Spleen (tissue), 11 donors: ENCODE measurements at regions not wholly inside any gene's neighbourhood (a gene's known extent, or its start where the extent isn't known, plus 50 kb on each side); places are given as distances from the start of the nearest gene placed in this dataset.

ENCODE experiments used
- DNase-seq: peaks from one replicate; pipeline ENCODE4 v3.0.0-alpha.2; 2020
- H3K27ac ChIP-seq, 8 donors: fragments of 200-600 bp; sonication (generic) in 7 of 8; 1 replicate in 4 of 8; 2 replicates in 4 of 8; pipeline versions ENCODE4 v1.5.0 to v1.8.0; 2016 to 2021; ENCODE audit warnings: inconsistent platforms in 4 of 8, mild to moderate bottlenecking in 4 of 8, moderate library complexity in 1 of 8
- H3K27me3 ChIP-seq, 7 donors: fragments of 200-600 bp; sonication (generic) in 6 of 7; replicated peaks in 1 of 7; 1 replicate in 4 of 7; 2 replicates in 3 of 7; pipeline versions ENCODE4 v1.5.0 to v1.8.0; 2016 to 2021; ENCODE audit warnings: inconsistent platforms in 3 of 7, mild to moderate bottlenecking in 1 of 7
- H3K36me3 ChIP-seq, 6 donors: fragments of 200-600 bp; sonication (generic) in 5 of 6; 1 replicate in 4 of 6; 2 replicates in 2 of 6; pipeline versions ENCODE4 v1.5.0 to v1.8.0; 2016 to 2021; ENCODE audit warnings: inconsistent platforms in 2 of 6
- H3K4me1 ChIP-seq, 6 donors: fragments of 200-600 bp; sonication (generic) in 5 of 6; 1 replicate in 3 of 6; 2 replicates in 3 of 6; pipeline versions ENCODE4 v1.5.0 to v1.8.0; 2016 to 2021; ENCODE audit warnings: inconsistent platforms in 3 of 6
- H3K4me3 ChIP-seq, 8 donors: fragments of 200-600 bp; sonication (generic) in 7 of 8; 1 replicate in 4 of 8; 2 replicates in 4 of 8; pipeline versions ENCODE4 v1.5.0 to v1.8.0; 2016 to 2021; ENCODE audit warnings: inconsistent platforms in 4 of 8, mild to moderate bottlenecking in 4 of 8, moderate library complexity in 2 of 8
- H3K9me3 ChIP-seq, 8 donors: fragments of 200-600 bp; sonication (generic) in 7 of 8; 1 replicate in 4 of 8; 2 replicates in 4 of 8; pipeline versions ENCODE4 v1.5.0 to v1.8.0; 2016 to 2021; ENCODE audit warnings: inconsistent platforms in 4 of 8
- POLR2A ChIP-seq, 3 donors: fragments of 450-650 bp; IDR thresholded peaks; one replicate each; pipeline ENCODE4 v1.5.1; 2017; ENCODE audit warnings: antibody characterized with exemption in 3 of 3, mild to moderate bottlenecking in 1 of 3
- POLR2AphosphoS5 ChIP-seq, 3 donors: sonication (generic); formaldehyde crosslinking; IDR thresholded peaks; one replicate each; pipeline ENCODE4 v1.5.1; 2017; ENCODE audit warnings: antibody characterized with exemption in 3 of 3
- WGBS, 5 donors: extraction: QIAGEN DNeasy Blood & Tissue Kit in 3 of 5; methylation state at CpG; one replicate each; pipeline versions ENCODE4 v1.1.5 to v1.1.7; 2013 to 2018; 5-methylcytosine and 5-hydroxymethylcytosine counted together
- intact Hi-C: fragments of 100-400 bp; cut with DNase I; formaldehyde crosslinking; loops from one replicate; pipeline ENCODE4 v1.15.0; 2023; ENCODE audit warnings: low total_unique reads
- TF ChIP-seq, protein P1 (sequence below), 11 experiments: fragments of 200-600 bp in 7 of 11; fragments of 450-650 bp in 4 of 11; sonication (generic) in 4 of 11; IDR thresholded peaks in 8 of 11; conservative IDR thresholded peaks in 3 of 11; 1 replicate in 7 of 11; 2 replicates in 4 of 11; pipeline versions ENCODE4 v1.4.0 to v1.8.0; 2016 to 2021; ENCODE audit warnings: antibody characterized with exemption in 11 of 11, inconsistent platforms in 4 of 11, mild to moderate bottlenecking in 1 of 11
- donor health status: healthy with polysubstance abuse.
- donor health status: DM: no; HTN: no; CAD: no; lungs with moderate emphysema.
- donor health status: DM: no; HTN: no; CAD: no.
- donor health status: Bipolar disorder and iron deficiency.
- donor health status: healthy.
- donor health status: DM: no; HTN: no; CAD: no.
- donor health status: DM: yes; HTN: yes; CAD: no.

DNA sequence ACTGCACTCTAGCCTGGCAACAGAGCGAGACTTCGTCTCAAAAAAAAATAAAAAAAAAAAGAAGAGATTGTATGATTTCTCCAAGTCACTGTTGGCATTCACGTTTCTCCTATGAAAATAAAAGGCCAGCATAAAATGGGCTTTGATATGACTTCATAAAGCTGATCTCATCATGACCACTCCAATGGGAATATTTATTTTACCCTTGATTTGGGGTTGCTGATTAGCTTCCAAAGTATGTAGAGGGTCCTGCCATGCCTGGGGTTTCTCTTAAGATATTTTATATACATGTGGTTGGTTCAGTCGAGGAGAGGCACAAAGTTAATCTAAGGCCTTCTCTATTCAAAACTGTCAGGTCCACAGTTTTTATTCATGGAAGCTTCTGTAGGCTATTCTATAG lies 247.0 kb upstream of the TNC start:
- no peak overlapping the region for H3K27ac ChIP-seq
- H3K9me3 ChIP-seq: no peaks in the 10 kb centered on the region
- no peak overlapping the region for H3K4me3 ChIP-seq
- H3K36me3 ChIP-seq: no peaks in the 10 kb centered on the region
- DNase-seq: no peak
- intact Hi-C loops: no loop called here
- 85 to 99% (median 90%) methylated on average over 4 of the region's 4 CpGs for WGBS, 5 donors
- TF ChIP-seq POLR2AphosphoS5 (IDR thresholded peaks at IDR 0.05) (no peak), POLR2A (IDR thresholded peaks at IDR 0.05) (no peak)
- TF ChIP-seq, protein P1, sequence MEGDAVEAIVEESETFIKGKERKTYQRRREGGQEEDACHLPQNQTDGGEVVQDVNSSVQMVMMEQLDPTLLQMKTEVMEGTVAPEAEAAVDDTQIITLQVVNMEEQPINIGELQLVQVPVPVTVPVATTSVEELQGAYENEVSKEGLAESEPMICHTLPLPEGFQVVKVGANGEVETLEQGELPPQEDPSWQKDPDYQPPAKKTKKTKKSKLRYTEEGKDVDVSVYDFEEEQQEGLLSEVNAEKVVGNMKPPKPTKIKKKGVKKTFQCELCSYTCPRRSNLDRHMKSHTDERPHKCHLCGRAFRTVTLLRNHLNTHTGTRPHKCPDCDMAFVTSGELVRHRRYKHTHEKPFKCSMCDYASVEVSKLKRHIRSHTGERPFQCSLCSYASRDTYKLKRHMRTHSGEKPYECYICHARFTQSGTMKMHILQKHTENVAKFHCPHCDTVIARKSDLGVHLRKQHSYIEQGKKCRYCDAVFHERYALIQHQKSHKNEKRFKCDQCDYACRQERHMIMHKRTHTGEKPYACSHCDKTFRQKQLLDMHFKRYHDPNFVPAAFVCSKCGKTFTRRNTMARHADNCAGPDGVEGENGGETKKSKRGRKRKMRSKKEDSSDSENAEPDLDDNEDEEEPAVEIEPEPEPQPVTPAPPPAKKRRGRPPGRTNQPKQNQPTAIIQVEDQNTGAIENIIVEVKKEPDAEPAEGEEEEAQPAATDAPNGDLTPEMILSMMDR (IDR thresholded peaks at IDR 0.05 in 8 of 11, conservative IDR thresholded peaks at IDR 0.05 in 3 of 11): no peak
- no peaks in the 10 kb centered on the region for H3K27me3 ChIP-seq
- peaks cover 0 to 7% (median 2%) of the 10 kb centered on the region in 6 donors for H3K4me1 ChIP-seq

DNA sequence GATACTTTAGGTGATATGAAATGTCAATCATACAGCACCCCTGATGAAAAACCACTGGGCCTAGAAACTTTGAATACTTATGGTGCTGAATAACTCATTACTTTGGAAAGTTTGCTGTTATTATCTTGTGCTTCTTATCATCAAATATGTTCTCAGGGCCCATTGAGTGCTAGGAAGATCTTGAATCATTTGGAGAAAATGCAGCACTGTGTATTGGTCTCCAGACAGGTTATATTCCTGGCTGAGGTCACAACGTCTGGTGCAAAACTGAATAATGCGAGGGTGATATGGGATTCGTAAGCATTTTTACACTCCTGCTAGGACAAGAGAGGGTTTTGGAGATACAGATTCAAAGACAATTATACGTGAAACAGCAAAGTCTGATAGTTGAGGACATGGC lies 249.4 kb upstream of the TNC start:
- no peak for DNase-seq
- TF ChIP-seq, protein P1 (IDR thresholded peaks at IDR 0.05 in 8 of 11, conservative IDR thresholded peaks at IDR 0.05 in 3 of 11): no peak
- H3K9me3 ChIP-seq: peaks cover 0 to 7% (median 0%) of the 10 kb centered on the region in 8 donors
- no peaks in the 10 kb centered on the region for H3K27me3 ChIP-seq
- no peak overlapping the region for H3K4me3 ChIP-seq
- H3K27ac ChIP-seq: no peak overlapping the region
- H3K36me3 ChIP-seq: no peaks in the 10 kb centered on the region
- 89 to 97% (median 91%) methylated on average over 4 of the region's 4 CpGs for WGBS, 5 donors
- peaks cover 0 to 7% (median 2%) of the 10 kb centered on the region in 6 donors for H3K4me1 ChIP-seq
- intact Hi-C loops: no loop called here

DNA sequence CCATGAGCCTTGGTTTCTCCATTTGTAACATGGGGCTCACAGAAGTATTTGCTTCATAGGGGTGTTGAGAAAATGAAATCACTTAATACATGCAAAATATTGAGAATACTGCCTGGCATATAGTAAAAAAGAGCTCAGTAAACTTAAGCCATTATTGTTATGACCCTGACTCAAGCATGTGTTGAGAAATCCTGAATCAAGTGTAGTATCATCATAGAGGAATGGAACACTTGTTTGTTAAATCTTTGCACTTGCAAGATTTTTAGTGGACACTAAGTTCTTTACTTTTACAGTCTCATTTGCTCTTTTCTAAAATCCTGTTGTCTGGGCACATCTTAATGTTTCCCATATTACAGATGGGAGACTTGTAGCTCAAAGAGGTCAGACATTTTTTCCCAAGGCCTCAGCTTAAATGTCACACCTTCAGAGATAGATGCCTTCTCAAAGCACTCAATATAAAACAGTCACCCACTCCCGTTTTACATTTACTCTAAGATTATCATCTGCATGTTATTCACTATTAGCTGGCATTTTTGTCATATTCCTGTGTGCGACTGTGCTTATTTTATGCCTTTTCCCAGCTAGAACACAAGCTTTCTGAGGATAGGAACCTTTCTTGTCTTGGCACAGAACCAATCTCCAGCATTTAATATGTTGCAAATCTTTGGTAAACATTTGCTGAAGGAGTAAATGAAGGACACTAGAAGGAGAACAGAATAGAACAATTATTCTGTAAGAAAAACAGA lies 250.0 kb upstream of the TNC start:
- H3K27me3 ChIP-seq: no peaks in the 10 kb centered on the region
- peaks cover 0 to 7% (median 0%) of the 10 kb centered on the region in 8 donors for H3K9me3 ChIP-seq
- no peak overlapping the region for H3K27ac ChIP-seq
- no peak overlapping the region for H3K4me3 ChIP-seq
- intact Hi-C loops: no loop called here
- 71 to 84% (median 81%) methylated on average over 2 of the region's 2 CpGs for WGBS, 5 donors
- H3K36me3 ChIP-seq: no peaks in the 10 kb centered on the region
- DNase-seq: no peak
- TF ChIP-seq POLR2AphosphoS5 (IDR thresholded peaks at IDR 0.05) (no peak), POLR2A (IDR thresholded peaks at IDR 0.05) (no peak)
- TF ChIP-seq, protein P1 (IDR thresholded peaks at IDR 0.05 in 8 of 11, conservative IDR thresholded peaks at IDR 0.05 in 3 of 11): no peak
- H3K4me1 ChIP-seq: peaks cover 0 to 7% (median 2%) of the 10 kb centered on the region in 6 donors

GRCh38 chr9:115369322-115369957 lies 251.5 kb upstream of the TNC start:
- peak overlapping the region in 2 of 8 donors; percentile 32 to 39 for H3K27ac ChIP-seq
- intact Hi-C loops: no loop called here
- TF ChIP-seq POLR2A (IDR thresholded peaks at IDR 0.05): no peak
- no peak for TF ChIP-seq POLR2AphosphoS5 (IDR thresholded peaks at IDR 0.05)
- TF ChIP-seq, protein P1 (IDR thresholded peaks at IDR 0.05 in 8 of 11, conservative IDR thresholded peaks at IDR 0.05 in 3 of 11): no peak
- no peak overlapping the region for H3K4me3 ChIP-seq
- H3K27me3 ChIP-seq: no peaks in the 10 kb centered on the region
- DNase-seq: no peak
- H3K4me1 ChIP-seq: peaks cover 0 to 7% (median 2%) of the 10 kb centered on the region in 6 donors
- WGBS, 5 donors: 56 to 81% (median 69%) methylated on average over 5 of the region's 5 CpGs
- peaks cover 0 to 7% (median 0%) of the 10 kb centered on the region in 8 donors for H3K9me3 ChIP-seq
- H3K36me3 ChIP-seq: no peaks in the 10 kb centered on the region
